NCI-H2029 (cell line): ENCODE measurements at regions not wholly inside any gene's neighbourhood (a gene's known extent, or its start where the extent isn't known, plus 50 kb on each side); places are given as distances from the start of the nearest gene placed in this dataset.
"Not testable (repeated sequence)": the region's sequence is repeated elsewhere in the genome, so short reads cannot be mapped to it uniquely, and the experiment has no call there.

Experiments
- DNase-seq: peaks from one replicate; lab custom pipeline; 2025; lab: John Stamatoyannopoulos, UW

DNA sequence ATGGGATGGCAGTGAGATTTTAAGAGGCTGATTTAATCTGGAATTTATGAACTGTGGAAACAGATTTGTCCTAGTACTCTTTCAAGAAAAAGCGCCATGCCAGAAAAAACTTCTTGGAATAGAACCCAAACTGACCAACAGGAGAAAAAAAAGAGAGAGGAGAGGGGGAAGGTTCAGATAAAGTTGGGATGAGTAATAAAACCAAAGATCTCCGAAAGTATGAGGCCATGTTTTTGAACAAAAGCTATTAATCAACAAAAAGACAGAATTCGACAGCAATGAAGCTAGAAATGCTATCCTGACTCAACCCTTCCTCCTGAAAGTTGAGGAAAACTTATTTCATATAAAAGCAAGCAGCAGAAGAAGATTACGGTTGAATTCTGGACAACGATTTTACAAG is 135.5 kb downstream of the CEMIP2 start:
- DNase-seq: no peak

- DNase-seq: no peak
These were observed 137.8 kb downstream of the CEMIP2 start for GRCh38 chr9:71630377-71630995.

DNA sequence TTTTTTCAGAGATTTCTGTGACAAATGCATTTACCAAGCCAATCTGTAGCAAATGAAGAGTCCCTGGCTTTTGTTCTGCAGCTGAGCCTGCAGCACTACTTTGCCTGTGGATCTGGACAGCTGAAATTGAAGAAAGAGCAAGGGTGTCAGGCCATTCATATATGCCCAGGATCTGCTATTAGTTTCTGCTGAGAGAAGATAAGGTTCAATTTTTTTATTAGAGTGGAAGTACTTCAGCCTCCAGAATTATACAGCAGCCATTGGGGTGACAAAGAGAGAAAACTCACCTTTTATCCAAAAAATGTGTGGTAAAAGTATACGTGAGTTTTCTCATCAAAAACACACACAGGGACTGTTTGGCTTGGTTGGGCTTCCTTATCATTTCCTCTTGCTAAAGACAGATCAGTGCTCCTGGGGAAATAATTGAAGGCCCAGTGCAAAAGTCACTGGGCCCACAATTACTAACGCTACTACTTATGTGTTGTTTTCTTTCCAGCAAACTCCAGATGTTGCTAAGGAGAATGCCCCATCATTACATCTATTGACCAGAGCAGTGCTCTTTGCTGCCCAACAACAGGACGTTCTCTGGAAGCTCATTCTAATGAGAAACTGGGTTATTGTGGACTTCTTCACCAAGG is 138.6 kb downstream of the CEMIP2 start:
- DNase-seq: no peak

DNA sequence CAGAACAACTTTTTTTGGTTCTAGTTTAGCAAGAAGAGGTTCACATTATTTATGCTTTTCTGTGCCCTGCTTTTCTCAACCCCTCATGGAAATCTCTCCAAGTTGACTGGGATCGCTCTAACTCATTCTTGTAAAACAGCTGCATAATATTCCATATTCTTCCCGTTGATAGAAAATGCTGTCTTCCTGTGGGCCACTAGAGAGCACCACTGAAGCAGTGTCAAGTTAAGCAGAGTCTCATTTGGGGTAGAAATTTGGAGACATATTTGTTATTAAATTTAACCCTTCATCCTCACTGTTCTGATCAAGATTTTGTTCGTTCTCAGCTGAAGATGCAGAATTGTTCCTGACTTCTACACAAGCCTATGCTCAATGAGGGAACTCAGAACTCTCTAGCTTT is 140.1 kb downstream of the CEMIP2 start:
- DNase-seq: no peak

- no peak for DNase-seq
These were observed 140.8 kb downstream of the CEMIP2 start for GRCh38 chr9:71627537-71627936.

DNA sequence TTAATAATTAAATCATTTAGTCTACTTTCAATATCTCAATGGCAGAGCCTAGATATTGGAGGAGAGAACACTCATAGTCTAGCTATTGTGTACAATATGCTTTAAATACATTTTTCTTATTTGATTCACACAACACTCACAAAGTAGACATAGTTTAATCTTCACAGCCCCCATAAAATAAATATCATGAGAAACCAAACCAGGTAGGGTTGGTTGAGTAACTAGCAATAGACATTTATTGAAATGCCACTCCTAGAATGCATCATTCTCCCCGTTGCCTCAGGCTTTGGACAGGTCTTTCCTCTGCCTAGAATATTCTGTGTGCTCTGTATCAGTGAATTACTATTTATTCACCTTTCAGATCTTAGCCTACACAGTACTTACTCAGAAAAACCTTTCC is 141.9 kb downstream of the CEMIP2 start:
- no peak for DNase-seq

DNA sequence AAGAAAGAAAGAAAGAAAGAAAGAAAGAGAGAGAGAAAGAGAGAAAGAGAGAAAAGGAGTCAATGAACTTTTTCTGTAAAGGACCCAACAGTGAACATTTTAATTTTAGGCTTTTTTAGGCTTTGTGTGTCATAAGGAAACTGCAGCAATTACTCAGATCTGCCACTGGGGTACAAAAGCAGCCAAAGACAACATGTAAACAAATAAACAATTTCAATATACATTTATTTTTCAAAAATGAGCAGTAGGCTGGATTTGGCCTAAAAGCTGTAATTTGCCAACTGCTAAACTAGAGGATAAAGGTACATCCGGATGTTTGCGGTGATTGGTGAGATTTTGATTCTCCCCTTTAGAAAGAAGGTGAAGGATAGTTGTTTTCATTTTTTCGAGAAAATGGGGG is 143.6 kb downstream of the CEMIP2 start:
- no peak for DNase-seq

DNA sequence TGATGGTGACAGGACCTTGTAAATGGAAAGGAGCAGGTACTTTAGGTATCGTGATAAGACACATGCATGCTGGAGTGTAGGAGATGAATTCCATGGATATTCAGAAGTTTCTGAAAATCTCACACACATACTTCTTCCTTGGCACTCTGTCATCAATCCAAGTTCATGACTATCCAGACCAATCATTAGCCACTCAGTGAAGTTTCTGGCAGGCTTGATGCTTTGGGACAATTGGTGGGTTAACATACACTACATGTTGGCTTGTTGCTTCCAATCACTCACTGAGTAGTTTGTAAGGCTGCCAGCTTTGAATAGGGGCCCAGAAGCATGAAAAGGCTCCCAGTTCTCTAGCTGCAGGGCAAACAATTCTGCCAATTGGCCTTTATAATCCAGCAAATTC is 147.6 kb downstream of the CEMIP2 start:
- DNase-seq: no peak

- no peak for DNase-seq
These were observed 148.0 kb downstream of the CEMIP2 start for GRCh38 chr9:71620331-71620730.

- no peak for DNase-seq
These were observed 148.4 kb downstream of the CEMIP2 start for GRCh38 chr9:71619926-71620325.

GRCh38 chr9:71614409-71615010 is 153.8 kb downstream of the CEMIP2 start:
- no peak for DNase-seq

GRCh38 chr9:71612889-71613288 is 155.4 kb downstream of the CEMIP2 start:
- DNase-seq: no peak

DNA sequence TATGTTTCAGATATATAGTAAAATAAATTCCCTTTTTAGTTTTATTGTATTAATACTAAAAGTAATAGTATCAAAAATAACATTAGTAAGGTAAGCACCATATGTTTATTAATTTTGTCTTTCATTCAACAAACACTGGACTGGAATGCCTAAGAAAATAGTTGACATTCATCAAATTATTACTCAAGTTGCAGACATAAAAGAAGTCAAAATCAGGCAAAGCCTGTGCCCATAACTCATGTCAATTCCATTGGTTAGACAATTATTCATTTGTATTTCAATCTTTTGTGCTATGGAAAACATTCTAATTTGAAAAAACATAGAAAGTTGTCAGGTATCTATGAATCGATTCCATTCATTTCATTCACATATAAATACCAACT is 158.9 kb downstream of the CEMIP2 start:
- DNase-seq: no peak

GRCh38 chr9:71608825-71609447 is 159.4 kb downstream of the CEMIP2 start:
- no peak for DNase-seq

DNA sequence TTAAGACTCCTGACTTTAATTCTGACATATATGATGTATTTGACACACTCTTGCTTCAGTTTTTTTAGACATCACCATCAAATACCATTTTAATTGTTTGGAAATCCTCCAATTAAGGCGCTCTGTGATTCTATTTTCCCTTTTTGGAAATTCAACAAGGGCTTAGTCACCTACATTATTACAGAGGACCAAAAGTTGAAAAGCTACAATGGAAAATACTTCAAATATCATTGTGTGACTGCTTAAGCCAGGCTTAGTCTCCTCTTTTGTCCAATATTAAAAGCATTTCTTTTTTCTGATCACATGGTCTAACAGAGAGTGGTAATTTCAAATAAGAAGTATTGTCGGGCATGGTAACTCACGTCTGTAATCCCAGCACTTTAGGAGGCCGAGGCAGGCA is 160.3 kb downstream of the CEMIP2 start:
- DNase-seq: no peak

DNA sequence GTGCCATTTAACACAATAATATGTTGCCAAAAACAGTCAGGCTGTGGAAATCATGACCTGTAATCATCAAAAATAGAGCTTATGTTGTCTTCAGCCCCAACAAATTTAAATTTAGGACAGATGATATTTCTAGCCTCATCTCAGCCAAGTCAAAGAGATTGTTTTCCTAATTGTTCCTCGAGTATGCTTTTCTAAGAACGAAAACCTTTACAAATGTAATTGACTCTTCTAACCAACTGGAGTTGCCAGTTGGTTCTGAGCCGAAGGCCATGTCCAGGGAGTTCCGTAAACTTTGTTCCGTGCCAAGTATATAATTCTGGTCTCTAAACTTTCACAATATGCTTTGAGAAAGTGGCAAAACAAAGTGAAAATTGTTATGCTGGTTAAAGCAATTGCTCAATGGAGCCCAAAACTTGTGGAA is 160.8 kb downstream of the CEMIP2 start:
- DNase-seq: no peak

- DNase-seq: peak; percentile 23
These were observed 163.9 kb downstream of the CEMIP2 start for GRCh38 chr9:71604197-71605063.

DNA sequence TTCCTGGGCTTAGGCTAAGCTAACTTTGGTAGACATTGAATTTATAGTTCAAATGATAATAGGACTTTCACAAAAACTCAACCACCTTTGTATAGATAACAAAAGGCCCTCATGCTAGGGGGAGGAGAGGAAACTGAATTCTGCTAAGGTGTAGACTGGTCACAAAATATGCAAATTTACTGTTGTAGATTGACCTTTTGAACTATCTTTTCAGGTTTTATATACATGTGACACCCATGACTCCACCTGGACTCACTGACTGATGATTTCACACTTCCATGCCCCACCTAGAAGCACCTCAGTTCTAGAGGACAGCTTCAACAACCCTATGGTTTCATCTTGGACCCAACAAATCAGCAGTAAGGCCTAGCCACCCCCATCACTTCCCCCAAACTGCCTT is 165.7 kb downstream of the CEMIP2 start:
- no peak for DNase-seq

- DNase-seq: not testable (repeated sequence)
These were observed 172.6 kb downstream of the CEMIP2 start for GRCh38 chr9:71595762-71596161.

DNA sequence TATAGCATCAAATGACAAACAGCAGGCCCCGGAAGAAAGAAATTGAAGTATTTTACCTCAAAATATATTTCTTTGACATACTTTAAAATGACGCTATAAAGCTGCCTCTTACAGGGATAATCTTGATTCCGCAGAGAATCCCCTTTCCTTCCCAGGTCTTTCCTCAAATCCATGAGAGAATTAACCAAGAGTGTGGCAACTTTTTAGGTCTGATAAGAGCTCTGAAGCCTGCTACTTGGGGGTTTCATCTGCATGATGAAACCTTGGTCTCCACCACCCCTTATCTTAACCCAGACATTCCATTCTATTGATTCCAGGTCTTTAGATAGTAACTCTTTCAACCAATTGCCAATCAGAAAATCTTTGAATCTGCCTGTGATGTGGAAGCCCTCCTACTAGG is 173.8 kb downstream of the CEMIP2 start:
- DNase-seq: no peak

DNA sequence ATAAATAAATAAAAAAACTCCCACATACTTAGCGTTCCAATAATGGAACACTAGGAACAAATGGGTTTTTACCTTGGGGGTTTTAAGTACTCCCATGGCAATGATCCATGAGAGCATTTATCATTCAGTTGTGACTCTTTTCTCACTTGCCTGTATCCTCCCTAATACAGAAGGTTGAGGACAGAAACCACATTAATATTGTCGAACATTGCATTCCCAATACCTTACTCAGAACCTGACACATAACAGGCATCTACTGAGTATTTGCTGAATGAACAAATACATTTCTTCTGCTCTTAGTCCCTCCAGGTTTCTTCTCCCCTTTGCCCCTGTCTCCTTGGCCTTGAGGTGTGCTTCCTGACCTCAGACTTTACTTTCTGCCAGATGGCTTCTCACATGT is 175.9 kb downstream of the CEMIP2 start:
- no peak for DNase-seq

DNA sequence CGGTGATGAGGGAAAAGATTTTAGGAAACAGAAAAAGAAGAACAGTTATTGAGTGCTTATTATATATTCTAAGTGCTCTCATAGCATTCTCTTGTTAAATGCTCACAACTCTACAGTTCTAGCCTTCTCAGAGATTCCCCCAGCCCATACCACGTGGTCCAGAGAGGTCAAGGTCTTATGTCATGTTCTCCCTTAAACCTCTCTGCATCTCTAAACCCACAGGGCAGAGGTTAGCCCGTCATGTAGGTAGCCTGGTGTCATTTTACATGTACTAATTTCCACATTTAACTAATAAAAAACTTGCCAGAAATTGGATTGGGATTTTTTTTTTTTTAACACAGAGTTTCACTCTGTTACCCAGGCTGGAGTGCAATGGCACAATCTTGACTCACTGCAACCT is 178.0 kb downstream of the CEMIP2 start:
- no peak for DNase-seq
